ENCODE measurements at regions not wholly inside any gene's neighbourhood (a gene's known extent, or its start where the extent isn't known, plus 50 kb on each side); places are given as distances from the start of the nearest gene placed in this dataset.

DNA sequence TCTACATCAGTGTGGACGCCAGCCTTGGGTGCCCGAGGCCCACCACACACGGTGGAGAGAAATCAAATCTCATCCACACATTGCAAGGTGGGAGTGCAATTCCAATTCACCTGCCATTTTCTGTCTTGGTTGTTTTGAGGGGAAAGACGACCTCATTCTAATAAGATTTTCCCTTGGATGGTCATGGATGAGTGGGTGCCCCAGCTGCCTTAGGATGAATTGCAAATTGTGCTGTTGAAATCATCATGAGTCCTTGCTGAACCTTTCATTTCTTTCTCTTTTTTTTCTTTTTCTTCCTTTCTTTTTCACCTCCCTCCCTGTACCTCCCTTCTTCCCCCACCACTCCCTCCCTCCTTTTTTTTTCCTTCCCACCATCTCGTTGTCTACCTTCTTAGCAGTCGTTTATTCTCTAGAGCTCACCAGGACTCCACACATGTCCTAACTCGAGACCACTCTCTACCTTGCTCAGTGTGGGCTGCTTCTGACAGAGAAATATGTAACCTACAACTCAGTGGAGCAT is 266.9 kb upstream of the NFE2L3 start:
- no peak overlapping the region for H2AFZ ChIP-seq (ENCODE audit: insufficient read depth, low read depth, low read length, poor library complexity, severe bottlenecking)
- no peak for ATAC-seq (ENCODE audit: low read depth)
- H3K9me3 ChIP-seq (ENCODE audit: control extremely low read depth in 1 of 3, control insufficient read depth in 2 of 3, insufficient read depth in 1 of 3, low read length in 2 of 3), result no peaks in the 10 kb centered on the region
- no peak for TF ChIP-seq EZH2 (IDR thresholded peaks at IDR 0.05; ENCODE audit: borderline replicate concordance, insufficient read depth, low read depth, low read length, poor library complexity, severe bottlenecking)
- TF ChIP-seq, protein P1, sequence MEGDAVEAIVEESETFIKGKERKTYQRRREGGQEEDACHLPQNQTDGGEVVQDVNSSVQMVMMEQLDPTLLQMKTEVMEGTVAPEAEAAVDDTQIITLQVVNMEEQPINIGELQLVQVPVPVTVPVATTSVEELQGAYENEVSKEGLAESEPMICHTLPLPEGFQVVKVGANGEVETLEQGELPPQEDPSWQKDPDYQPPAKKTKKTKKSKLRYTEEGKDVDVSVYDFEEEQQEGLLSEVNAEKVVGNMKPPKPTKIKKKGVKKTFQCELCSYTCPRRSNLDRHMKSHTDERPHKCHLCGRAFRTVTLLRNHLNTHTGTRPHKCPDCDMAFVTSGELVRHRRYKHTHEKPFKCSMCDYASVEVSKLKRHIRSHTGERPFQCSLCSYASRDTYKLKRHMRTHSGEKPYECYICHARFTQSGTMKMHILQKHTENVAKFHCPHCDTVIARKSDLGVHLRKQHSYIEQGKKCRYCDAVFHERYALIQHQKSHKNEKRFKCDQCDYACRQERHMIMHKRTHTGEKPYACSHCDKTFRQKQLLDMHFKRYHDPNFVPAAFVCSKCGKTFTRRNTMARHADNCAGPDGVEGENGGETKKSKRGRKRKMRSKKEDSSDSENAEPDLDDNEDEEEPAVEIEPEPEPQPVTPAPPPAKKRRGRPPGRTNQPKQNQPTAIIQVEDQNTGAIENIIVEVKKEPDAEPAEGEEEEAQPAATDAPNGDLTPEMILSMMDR (IDR thresholded peaks at IDR 0.05), result no peak
- no peaks in the 10 kb centered on the region for H3K4me1 ChIP-seq (ENCODE audit: control insufficient read depth in 2 of 2, insufficient read depth in 2 of 2, low read length in 2 of 2)
- Mint-ChIP-seq H3K4me1 (no peaks in the 10 kb centered on the region), H3K4me3 (no peak overlapping the region), H3K9me3 (ENCODE audit: insufficient read depth) (no peaks in the 10 kb centered on the region), H3K27ac (no peak overlapping the region), H3K27me3 (peaks cover 64% of the 10 kb centered on the region)
- H4K20me1 ChIP-seq (ENCODE audit: control insufficient read depth, insufficient read depth, low read length, poor library complexity, severe bottlenecking), result no peaks in the 10 kb centered on the region
- no peak overlapping the region for H3K4me3 ChIP-seq (ENCODE audit: control extremely low read depth in 1 of 5, extremely low read depth in 1 of 5, insufficient read depth in 1 of 5, low read depth in 2 of 5, low read length in 4 of 5)
- ChIA-PET POLR2A (no interaction called here), CTCF (interaction anchor here (0.7 kb wide), 1 partner anchor 222 kb away, joined by 3 read pairs; no protein-coding TSS in a partner anchor)
- no peak overlapping the region for H3K4me2 ChIP-seq (replicated peaks; ENCODE audit: low read depth, low read length, poor library complexity, severe bottlenecking)
- 81% methylated on average over 4 of the region's 7 CpGs for WGBS (ENCODE audit: insufficient coverage)
- no peak overlapping the region for H3K9ac ChIP-seq (ENCODE audit: low read length)
- no peak for DNase-seq
- H3K27me3 ChIP-seq (replicated peaks in 1 of 4; ENCODE audit: control extremely low read depth in 1 of 4, control insufficient read depth in 3 of 4, insufficient read depth in 4 of 4, low read length in 3 of 4), result peaks cover 0 to 34% (median 14%) of the 10 kb centered on the region in 4 experiments
- H3K79me2 ChIP-seq (ENCODE audit: control insufficient read depth, insufficient read depth, low read length), result no peaks in the 10 kb centered on the region
- H3K27ac ChIP-seq (ENCODE audit: low read length in 2 of 2), result no peak overlapping the region
- intact Hi-C loops (cut with micrococcal nuclease), result no loop called here
- H3K36me3 ChIP-seq (replicated peaks in 1 of 2; ENCODE audit: control extremely low read depth in 1 of 2, control insufficient read depth in 1 of 2, extremely low read depth in 1 of 2, insufficient read depth in 2 of 2, low read length in 1 of 2), result no peaks in the 10 kb centered on the region

DNA sequence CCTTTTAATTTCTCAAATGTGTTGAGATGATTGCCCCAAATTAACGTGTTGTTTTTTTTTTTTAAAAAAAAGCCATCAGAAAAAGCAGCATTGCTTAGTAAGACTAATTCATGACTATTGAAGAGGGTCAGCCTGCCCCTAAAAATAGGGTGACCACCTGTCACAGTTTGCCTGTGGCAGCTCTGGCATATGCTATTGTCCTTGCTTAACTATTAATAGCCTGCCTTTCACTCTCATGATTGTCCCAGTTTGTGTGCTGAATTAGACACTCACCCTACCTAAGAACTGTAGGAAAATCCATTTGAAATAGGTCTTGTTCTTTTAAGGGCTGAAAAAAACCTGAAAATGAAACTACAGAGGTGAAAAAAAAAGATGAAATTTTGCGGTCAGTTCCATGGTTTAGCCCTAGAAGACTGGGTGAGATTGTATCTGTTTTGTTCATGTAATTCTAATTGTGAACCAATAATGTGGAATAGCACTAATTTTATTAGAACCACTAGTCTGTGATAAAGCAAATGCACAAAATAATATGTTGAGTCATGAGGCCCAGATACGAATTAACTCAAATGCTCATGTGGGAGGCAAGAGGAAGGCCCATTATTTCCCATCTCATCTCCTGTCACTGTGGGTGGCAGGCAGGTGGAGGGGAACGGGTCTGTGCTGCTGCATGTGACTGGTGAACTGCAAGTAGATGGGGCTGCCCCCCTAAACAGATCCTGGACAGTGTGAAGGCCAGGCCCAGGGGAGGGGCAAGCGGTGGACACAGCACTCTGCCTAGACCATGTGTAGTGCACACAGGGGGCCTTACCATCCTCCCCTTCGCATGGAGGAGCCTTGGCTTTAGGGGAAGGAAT is 265.4 kb upstream of the NFE2L3 start:
- H3K9me3 ChIP-seq (ENCODE audit: control extremely low read depth in 1 of 3, control insufficient read depth in 2 of 3, insufficient read depth in 1 of 3, low read length in 2 of 3), result no peaks in the 10 kb centered on the region
- H3K27me3 ChIP-seq (replicated peaks in 1 of 4; ENCODE audit: control extremely low read depth in 1 of 4, control insufficient read depth in 3 of 4, insufficient read depth in 4 of 4, low read length in 3 of 4), result peaks cover 0 to 36% (median 18%) of the 10 kb centered on the region in 4 experiments
- ATAC-seq (ENCODE audit: low read depth) (no peak), DNase-seq (no peak)
- no peaks in the 10 kb centered on the region for H3K4me1 Mint-ChIP-seq
- no peaks in the 10 kb centered on the region for H3K9me3 Mint-ChIP-seq (ENCODE audit: insufficient read depth)
- H3K36me3 ChIP-seq (replicated peaks in 1 of 2; ENCODE audit: control extremely low read depth in 1 of 2, control insufficient read depth in 1 of 2, extremely low read depth in 1 of 2, insufficient read depth in 2 of 2, low read length in 1 of 2), result no peaks in the 10 kb centered on the region
- no peaks in the 10 kb centered on the region for H3K79me2 ChIP-seq (ENCODE audit: control insufficient read depth, insufficient read depth, low read length)
- H3K27ac ChIP-seq (ENCODE audit: low read length in 2 of 2), result no peak overlapping the region
- H3K4me1 ChIP-seq (ENCODE audit: control insufficient read depth in 2 of 2, insufficient read depth in 2 of 2, low read length in 2 of 2), result no peaks in the 10 kb centered on the region
- no peak for TF ChIP-seq EZH2 (IDR thresholded peaks at IDR 0.05; ENCODE audit: borderline replicate concordance, insufficient read depth, low read depth, low read length, poor library complexity, severe bottlenecking)
- TF ChIP-seq, protein P1 (IDR thresholded peaks at IDR 0.05), result no peak
- H3K4me3 Mint-ChIP-seq, result no peak overlapping the region
- intact Hi-C loops (cut with micrococcal nuclease), result no loop called here
- no peak overlapping the region for H3K27ac Mint-ChIP-seq
- H3K4me2 ChIP-seq (replicated peaks; ENCODE audit: low read depth, low read length, poor library complexity, severe bottlenecking), result no peak overlapping the region
- WGBS (ENCODE audit: insufficient coverage), result 100% methylated on average over 1 of the region's 6 CpGs
- H2AFZ ChIP-seq (ENCODE audit: insufficient read depth, low read depth, low read length, poor library complexity, severe bottlenecking), result no peak overlapping the region
- no peaks in the 10 kb centered on the region for H4K20me1 ChIP-seq (ENCODE audit: control insufficient read depth, insufficient read depth, low read length, poor library complexity, severe bottlenecking)
- H3K9ac ChIP-seq (ENCODE audit: low read length), result no peak overlapping the region
- ChIA-PET CTCF (interaction anchor here (1.7 kb wide), 1 partner anchor 478 kb away, joined by 4 read pairs; no protein-coding TSS in a partner anchor), POLR2A (no interaction called here)
- no peak overlapping the region for H3K4me3 ChIP-seq (ENCODE audit: control extremely low read depth in 1 of 5, extremely low read depth in 1 of 5, insufficient read depth in 1 of 5, low read depth in 2 of 5, low read length in 4 of 5)
- H3K27me3 Mint-ChIP-seq, result peaks cover 67% of the 10 kb centered on the region
